CD14-positive monocyte (primary cell): ENCODE measurements at regions not wholly inside any gene's neighbourhood (a gene's known extent, or its start where the extent isn't known, plus 50 kb on each side); places are given as distances from the start of the nearest gene placed in this dataset.

Source experiments
- DNase-seq, 3 donors: peaks; one replicate each; pipeline ENCODE4 v3.0.0-alpha.2; 2011 to 2022
- H2AFZ ChIP-seq: 2 replicates; pipeline ENCODE4 v1.6.0; 2012; ENCODE audit warnings: mild to moderate bottlenecking, low read depth, low read length, inconsistent platforms; ENCODE audit not compliant: insufficient read depth, poor library complexity, severe bottlenecking
- H3K27ac ChIP-seq, 2 donors: 1 replicate in 1 of 2; 2 replicates in 1 of 2; pipeline ENCODE4 v1.5.1; 2012 to 2013; ENCODE audit warnings: low read length in 2 of 2, control low read depth in 1 of 2, inconsistent platforms in 1 of 2, low read depth in 1 of 2, mild to moderate bottlenecking in 1 of 2
- H3K27me3 ChIP-seq, 2 donors: one replicate each; pipeline versions ENCODE4 v1.6.0 to v1.6.1; 2011 to 2013; ENCODE audit warnings: low read length in 2 of 2; ENCODE audit not compliant: control insufficient read depth in 2 of 2, insufficient read depth in 2 of 2
- H3K36me3 ChIP-seq, 2 donors: replicated peaks in 1 of 2; 1 replicate in 1 of 2; 2 replicates in 1 of 2; pipeline versions ENCODE4 v1.5.1 to v1.6.1; 2012 to 2013; ENCODE audit warnings: low read length in 2 of 2, control low read depth in 1 of 2, inconsistent platforms in 1 of 2, mild to moderate bottlenecking in 1 of 2; ENCODE audit not compliant: insufficient read depth in 2 of 2, control insufficient read depth in 1 of 2
- H3K4me1 ChIP-seq, 2 donors: 1 replicate in 1 of 2; 2 replicates in 1 of 2; pipeline versions ENCODE4 v1.5.1 to v1.6.1; 2012 to 2013; ENCODE audit warnings: low read length in 2 of 2, control low read depth in 1 of 2, inconsistent platforms in 1 of 2, mild to moderate bottlenecking in 1 of 2, moderate library complexity in 1 of 2; ENCODE audit not compliant: insufficient read depth in 2 of 2, control insufficient read depth in 1 of 2
- H3K4me2 ChIP-seq: replicated peaks from 2 replicates; pipeline ENCODE3; 2012; ENCODE audit warnings: low read length, moderate library complexity, mild to moderate bottlenecking; ENCODE audit not compliant: poor library complexity, severe bottlenecking; ENCODE audit errors: extremely low read depth
- H3K4me3 ChIP-seq, 3 experiments: fragments of 200-600 bp in 1 of 3; sonication (generic) in 1 of 3; replicated peaks in 1 of 3; 1 replicate in 2 of 3; 2 replicates in 1 of 3; pipeline ENCODE4 v1.5.1; 2011 to 2013; ENCODE audit warnings: low read length in 3 of 3, mild to moderate bottlenecking in 3 of 3, control low read depth in 2 of 3, low read depth in 2 of 3, inconsistent platforms in 1 of 3, moderate library complexity in 1 of 3
- H3K79me2 ChIP-seq: 2 replicates; pipeline ENCODE4 v1.6.0; 2012; ENCODE audit warnings: mild to moderate bottlenecking, control low read depth, inconsistent platforms, low read length, moderate library complexity; ENCODE audit not compliant: insufficient read depth
- H3K9ac ChIP-seq: 2 replicates; pipeline ENCODE4 v1.6.0; 2017; ENCODE audit warnings: low read length, mild to moderate bottlenecking; ENCODE audit not compliant: insufficient read depth, poor library complexity, severe bottlenecking
- H3K9me3 ChIP-seq, 2 donors: replicated peaks in 1 of 2; 1 replicate in 1 of 2; 2 replicates in 1 of 2; pipeline versions ENCODE4 v1.5.1 to v1.6.1; 2012 to 2013; ENCODE audit warnings: low read length in 2 of 2, control low read depth in 1 of 2; ENCODE audit not compliant: control insufficient read depth in 1 of 2, insufficient read depth in 1 of 2
- H4K20me1 ChIP-seq: 2 replicates; pipeline ENCODE4 v1.6.0; 2012; ENCODE audit warnings: mild to moderate bottlenecking, low read length, control low read depth, moderate library complexity; ENCODE audit not compliant: insufficient read depth
- H3K27ac Mint-ChIP-seq, 7 donors: one replicate each; pipeline ENCODE4 v1.8.0; 2020; ENCODE audit warnings: mild to moderate bottlenecking in 7 of 7, mixed read lengths in 7 of 7, moderate library complexity in 6 of 7, inconsistent platforms in 2 of 7
- H3K27me3 Mint-ChIP-seq, 3 donors: one replicate each; pipeline ENCODE4 v1.8.0; 2021 to 2022; ENCODE audit warnings: low read depth in 3 of 3, mild to moderate bottlenecking in 3 of 3, mixed read lengths in 3 of 3, moderate library complexity in 3 of 3, inconsistent platforms in 1 of 3
- H3K36me3 Mint-ChIP-seq, 2 donors: one replicate each; pipeline ENCODE4 v1.8.0; 2020; ENCODE audit warnings: mixed read lengths in 2 of 2, inconsistent platforms in 1 of 2, mild to moderate bottlenecking in 1 of 2
- H3K4me1 Mint-ChIP-seq: one replicate; pipeline ENCODE4 v1.8.0; 2020; ENCODE audit warnings: mild to moderate bottlenecking, mixed read lengths
- H3K4me3 Mint-ChIP-seq, 2 donors: one replicate each; pipeline ENCODE4 v1.8.0; 2020; ENCODE audit warnings: mild to moderate bottlenecking in 2 of 2, mixed read lengths in 2 of 2, moderate library complexity in 1 of 2
- H3K9me3 Mint-ChIP-seq, 7 donors: one replicate each; pipeline ENCODE4 v1.8.0; 2020 to 2022; ENCODE audit warnings: mixed read lengths in 7 of 7, mild to moderate bottlenecking in 6 of 7, moderate library complexity in 6 of 7, inconsistent platforms in 2 of 7
- WGBS: methylation state at CpG from one replicate; pipeline ENCODE4 v1.1.5; 2013; ENCODE audit warnings: missing lambda C conversion rate; ENCODE audit not compliant: insufficient coverage; 5-methylcytosine and 5-hydroxymethylcytosine counted together
- intact Hi-C, 2 donors: fragments of 100-400 bp; cut with micrococcal nuclease; formaldehyde crosslinking; loops; one replicate each; pipeline versions ENCODE4 v1.15.0 to v1.15.1; 2023
- TF ChIP-seq, protein P1 (sequence below): fragments of 200-600 bp; IDR thresholded peaks from one replicate; pipeline ENCODE4 v1.8.0; 2022; ENCODE audit warnings: antibody characterized with exemption, mild to moderate bottlenecking

DNA sequence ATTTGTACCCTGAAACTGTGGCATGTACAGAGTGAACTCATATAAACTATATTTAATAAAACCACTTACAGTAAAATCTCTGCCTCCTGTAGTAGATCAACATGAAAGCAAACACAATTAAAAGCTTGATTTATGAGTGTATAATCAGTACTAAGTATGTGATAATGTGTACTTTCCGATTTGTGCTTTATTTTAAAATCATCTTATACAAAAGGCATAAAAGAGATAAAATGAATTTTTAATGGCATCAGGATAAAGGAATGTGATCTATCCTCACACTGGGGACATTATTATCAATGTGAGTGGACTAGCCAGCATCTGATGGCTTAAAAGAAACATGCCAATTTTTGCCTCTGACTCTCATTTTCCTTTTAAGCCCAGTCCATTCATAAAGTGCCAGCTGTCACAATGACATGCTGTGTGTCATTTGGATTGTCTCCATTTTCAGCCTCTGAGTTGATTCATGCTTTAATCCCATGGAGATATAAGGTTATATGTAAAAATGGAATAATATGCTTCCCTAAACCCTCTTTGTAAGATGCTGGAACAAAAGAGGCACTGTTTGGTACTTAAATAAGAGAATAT lies 831.6 kb upstream of the EYS start:
- Mint-ChIP-seq H3K36me3 (no peaks in the 10 kb centered on the region), H3K4me1 (no peaks in the 10 kb centered on the region), H3K9me3 (peaks cover 2 to 13% (median 6%) of the 10 kb centered on the region in 7 donors), H3K27ac (no peak overlapping the region), H3K27me3 (no peaks in the 10 kb centered on the region), H3K4me3 (no peak overlapping the region)
- H3K27ac ChIP-seq = no peak overlapping the region
- WGBS = no CpG with 5 or more reads among the region's 1 CpG
- H3K36me3 ChIP-seq = no peaks in the 10 kb centered on the region
- H3K4me1 ChIP-seq = no peaks in the 10 kb centered on the region
- no peak overlapping the region for H3K4me3 ChIP-seq
- H3K27me3 ChIP-seq = no peaks in the 10 kb centered on the region
- intact Hi-C loops = no loop called here
- TF ChIP-seq, protein P1, sequence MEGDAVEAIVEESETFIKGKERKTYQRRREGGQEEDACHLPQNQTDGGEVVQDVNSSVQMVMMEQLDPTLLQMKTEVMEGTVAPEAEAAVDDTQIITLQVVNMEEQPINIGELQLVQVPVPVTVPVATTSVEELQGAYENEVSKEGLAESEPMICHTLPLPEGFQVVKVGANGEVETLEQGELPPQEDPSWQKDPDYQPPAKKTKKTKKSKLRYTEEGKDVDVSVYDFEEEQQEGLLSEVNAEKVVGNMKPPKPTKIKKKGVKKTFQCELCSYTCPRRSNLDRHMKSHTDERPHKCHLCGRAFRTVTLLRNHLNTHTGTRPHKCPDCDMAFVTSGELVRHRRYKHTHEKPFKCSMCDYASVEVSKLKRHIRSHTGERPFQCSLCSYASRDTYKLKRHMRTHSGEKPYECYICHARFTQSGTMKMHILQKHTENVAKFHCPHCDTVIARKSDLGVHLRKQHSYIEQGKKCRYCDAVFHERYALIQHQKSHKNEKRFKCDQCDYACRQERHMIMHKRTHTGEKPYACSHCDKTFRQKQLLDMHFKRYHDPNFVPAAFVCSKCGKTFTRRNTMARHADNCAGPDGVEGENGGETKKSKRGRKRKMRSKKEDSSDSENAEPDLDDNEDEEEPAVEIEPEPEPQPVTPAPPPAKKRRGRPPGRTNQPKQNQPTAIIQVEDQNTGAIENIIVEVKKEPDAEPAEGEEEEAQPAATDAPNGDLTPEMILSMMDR = no peak
- no peaks in the 10 kb centered on the region for H3K79me2 ChIP-seq
- no peak overlapping the region for H2AFZ ChIP-seq
- no peak for DNase-seq
- no peak overlapping the region for H3K4me2 ChIP-seq
- H4K20me1 ChIP-seq = no peaks in the 10 kb centered on the region
- no peak overlapping the region for H3K9ac ChIP-seq
- H3K9me3 ChIP-seq = peaks cover 0 to 9% of the 10 kb centered on the region in 2 donors

DNA sequence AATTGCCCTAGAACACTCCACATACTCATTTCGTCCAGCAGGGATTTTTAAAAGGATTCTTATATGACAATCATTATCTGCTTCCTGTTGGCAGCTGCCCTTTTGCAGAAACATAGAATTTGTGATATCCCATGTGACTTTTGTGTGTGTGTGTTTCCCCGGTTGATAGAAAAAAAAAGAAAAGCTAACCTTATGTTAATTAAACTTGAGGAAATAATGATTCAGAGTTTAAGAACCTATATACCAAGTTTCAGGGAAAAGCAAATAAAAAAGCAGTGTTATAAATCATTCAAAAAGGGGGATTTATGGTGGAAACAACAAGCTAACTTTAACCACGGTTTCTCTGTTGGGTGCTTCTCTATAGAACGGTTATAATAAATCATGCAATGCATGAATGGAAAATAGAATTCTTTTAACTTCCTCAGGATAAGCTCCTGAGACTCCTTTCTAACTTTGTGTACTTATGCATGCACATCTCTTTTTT lies 826.9 kb upstream of the EYS start:
- Histone ChIP-seq H3K27ac (no peak overlapping the region), H3K27me3 (no peaks in the 10 kb centered on the region), H3K4me3 (no peak overlapping the region), H3K9ac (no peak overlapping the region), H2AFZ (no peak overlapping the region), H3K4me1 (no peaks in the 10 kb centered on the region), H3K79me2 (no peaks in the 10 kb centered on the region), H4K20me1 (no peaks in the 10 kb centered on the region), H3K36me3 (no peaks in the 10 kb centered on the region), H3K4me2 (no peak overlapping the region), H3K9me3 (no peaks in the 10 kb centered on the region)
- TF ChIP-seq, protein P1 = no peak
- no CpG with 5 or more reads among the region's 4 CpGs for WGBS
- Mint-ChIP-seq H3K27ac (no peak overlapping the region), H3K9me3 (no peaks in the 10 kb centered on the region), H3K4me1 (no peaks in the 10 kb centered on the region), H3K4me3 (no peak overlapping the region), H3K36me3 (no peaks in the 10 kb centered on the region), H3K27me3 (no peaks in the 10 kb centered on the region)
- DNase-seq = no peak
- intact Hi-C loops = no loop called here
